ENCODE measurements at regions not wholly inside any gene's neighbourhood (a gene's known extent, or its start where the extent isn't known, plus 50 kb on each side); places are given as distances from the start of the nearest gene placed in this dataset.

- Histone ChIP-seq H3K36me3 (ENCODE audit: control insufficient read depth, insufficient read depth, low read length) (no peaks in the 10 kb centered on the region), H3K27me3 (ENCODE audit: control insufficient read depth, insufficient read depth, low read length) (no peaks in the 10 kb centered on the region), H3K4me3 (ENCODE audit: low read depth, low read length) (no peak overlapping the region)
- POLR2A ChIA-PET = interaction anchor here (1.0 kb wide), 1 partner anchor 9 kb away, joined by 3 read pairs; no protein-coding TSS in a partner anchor
- DNase-seq (ENCODE audit: low read depth) = peak; percentile 39
- TF ChIP-seq CTCF (IDR thresholded peaks at IDR 0.05; ENCODE audit: insufficient read depth, low read depth, low read length) = no peak
- CTCF ChIA-PET = interaction anchor here (0.9 to 5.1 kb wide), 5 partner anchors 10 to 305 kb away, joined by 3 to 33 read pairs (median 4); no protein-coding TSS in a partner anchor
Measured at GRCh38 chr2:176445956-176446355, 176.7 kb downstream of the MTX2 start.

- DNase-seq (ENCODE audit: low read depth) = no peak
- ChIA-PET CTCF (interaction anchor here (0.6 to 5.1 kb wide), 7 partner anchors 9 to 306 kb away, joined by 3 to 33 read pairs (median 3); no protein-coding TSS in a partner anchor), POLR2A (no interaction called here)
- Histone ChIP-seq H3K4me3 (ENCODE audit: low read depth, low read length) (no peak overlapping the region), H3K27me3 (ENCODE audit: control insufficient read depth, insufficient read depth, low read length) (no peaks in the 10 kb centered on the region), H3K36me3 (ENCODE audit: control insufficient read depth, insufficient read depth, low read length) (no peaks in the 10 kb centered on the region)
- TF ChIP-seq CTCF (IDR thresholded peaks at IDR 0.05; ENCODE audit: insufficient read depth, low read depth, low read length) = no peak
Measured at GRCh38 chr2:176446718-176447414, 177.6 kb downstream of the MTX2 start.

GRCh38 chr2:176447616-176448015 is 178.4 kb downstream of the MTX2 start:
- POLR2A ChIA-PET = no interaction called here
- CTCF ChIA-PET = interaction anchor here (1.0 to 5.1 kb wide), 5 partner anchors 8 to 307 kb away, joined by 3 to 33 read pairs (median 3); no protein-coding TSS in a partner anchor

GRCh38 chr2:176449852-176450251 is 180.6 kb downstream of the MTX2 start:
- CTCF ChIA-PET = interaction anchor here (1.2 to 2.2 kb wide), 5 partner anchors 12 to 309 kb away, joined by 3 to 8 read pairs (median 4); no protein-coding TSS in a partner anchor
- no peak for DNase-seq (ENCODE audit: low read depth)

More at GRCh38 chr2:176447616-176448015, 178.4 kb downstream of the MTX2 start:
- H3K36me3 ChIP-seq (ENCODE audit: control insufficient read depth, insufficient read depth, low read length) = no peaks in the 10 kb centered on the region
- H3K4me3 ChIP-seq (ENCODE audit: low read depth, low read length) = no peak overlapping the region
- TF ChIP-seq CTCF (IDR thresholded peaks at IDR 0.05; ENCODE audit: insufficient read depth, low read depth, low read length) = no peak
- no peaks in the 10 kb centered on the region for H3K27me3 ChIP-seq (ENCODE audit: control insufficient read depth, insufficient read depth, low read length)
- DNase-seq (ENCODE audit: low read depth) = no peak

More at GRCh38 chr2:176449852-176450251, 180.6 kb downstream of the MTX2 start:
- H3K36me3 ChIP-seq (ENCODE audit: control insufficient read depth, insufficient read depth, low read length) = no peaks in the 10 kb centered on the region
- POLR2A ChIA-PET = no interaction called here
- no peaks in the 10 kb centered on the region for H3K27me3 ChIP-seq (ENCODE audit: control insufficient read depth, insufficient read depth, low read length)
- no peak for TF ChIP-seq CTCF (IDR thresholded peaks at IDR 0.05; ENCODE audit: insufficient read depth, low read depth, low read length)
- H3K4me3 ChIP-seq (ENCODE audit: low read depth, low read length) = no peak overlapping the region
